ENCODE measurements at regions not wholly inside any gene's neighbourhood (a gene's known extent, or its start where the extent isn't known, plus 50 kb on each side); places are given as distances from the start of the nearest gene placed in this dataset.

DNA sequence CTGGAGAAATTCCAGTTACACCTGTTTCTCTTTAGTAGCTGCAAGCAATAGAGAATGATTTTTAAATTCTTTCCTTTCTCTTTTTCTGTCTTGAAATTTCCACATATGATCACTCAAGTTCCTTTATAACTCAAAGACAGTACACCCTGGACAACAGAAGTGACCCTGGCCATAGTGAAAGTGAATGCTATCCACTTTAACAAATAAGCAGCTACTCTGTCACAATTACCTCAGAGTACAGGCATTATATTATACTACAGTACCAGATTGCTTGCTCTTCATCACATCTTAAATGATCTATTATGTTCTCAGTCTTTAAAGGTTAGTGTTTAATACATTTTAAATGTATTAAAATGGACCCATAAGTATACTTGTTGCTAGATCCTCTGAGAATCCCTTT, 136.2 kb downstream of the KLF12 start:
- no peak for DNase-seq

DNA sequence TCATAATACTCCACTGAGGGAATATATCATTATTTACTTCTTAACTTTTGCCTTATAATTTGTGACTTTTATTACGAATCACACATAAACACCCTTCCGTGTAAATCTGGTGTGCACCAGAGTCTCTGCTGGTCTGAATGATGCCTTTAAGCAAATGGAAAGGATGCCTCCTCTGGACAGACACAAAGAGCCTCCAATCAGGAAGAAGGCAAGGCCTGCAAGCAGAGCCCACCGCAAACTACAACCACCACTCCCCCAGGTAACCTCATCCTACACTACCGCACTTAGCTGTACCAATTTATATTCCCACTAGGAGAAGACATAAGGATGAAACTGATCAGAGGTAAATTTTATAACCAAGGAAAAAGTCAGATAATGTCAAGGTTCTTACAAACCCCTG, 137.6 kb downstream of the KLF12 start:
- DNase-seq: no peak

DNA sequence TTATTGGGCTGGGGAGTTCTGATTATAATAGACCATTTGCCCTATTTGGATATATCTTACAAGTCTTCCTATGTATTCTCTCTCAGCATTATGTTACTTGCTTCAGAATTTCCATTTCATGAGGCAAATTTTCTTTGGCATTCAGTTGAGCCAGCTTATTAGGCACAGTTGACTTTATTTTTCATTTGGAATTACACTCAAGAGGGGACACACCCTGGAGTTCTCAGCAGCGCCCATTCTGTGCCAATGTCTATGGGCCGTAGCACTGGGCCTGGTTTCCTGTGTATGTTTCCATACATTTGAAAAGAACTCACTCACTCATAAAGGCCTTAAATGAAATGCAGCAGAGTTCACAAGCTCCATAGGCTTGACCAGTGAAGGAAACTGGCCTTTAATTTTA, 138.5 kb downstream of the KLF12 start:
- no peak for DNase-seq

DNA sequence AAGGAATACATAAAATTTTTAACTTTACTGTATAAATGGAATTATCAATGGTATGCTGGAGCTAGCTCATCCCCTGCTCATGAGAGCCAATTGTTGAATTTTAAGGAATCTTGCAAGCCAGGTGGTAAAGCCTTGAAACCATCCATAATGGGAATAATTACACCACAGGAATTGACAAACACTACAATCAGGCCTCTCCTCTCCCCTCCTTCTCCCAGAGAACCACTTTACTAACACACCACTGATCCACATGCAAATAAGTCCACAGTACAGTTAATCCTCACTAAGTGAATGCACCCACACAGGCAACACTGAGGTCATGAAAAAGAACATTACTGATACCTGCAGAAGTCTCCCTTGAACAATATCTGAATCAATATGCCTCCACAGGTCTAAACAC, 140.5 kb downstream of the KLF12 start:
- DNase-seq: no peak

DNA sequence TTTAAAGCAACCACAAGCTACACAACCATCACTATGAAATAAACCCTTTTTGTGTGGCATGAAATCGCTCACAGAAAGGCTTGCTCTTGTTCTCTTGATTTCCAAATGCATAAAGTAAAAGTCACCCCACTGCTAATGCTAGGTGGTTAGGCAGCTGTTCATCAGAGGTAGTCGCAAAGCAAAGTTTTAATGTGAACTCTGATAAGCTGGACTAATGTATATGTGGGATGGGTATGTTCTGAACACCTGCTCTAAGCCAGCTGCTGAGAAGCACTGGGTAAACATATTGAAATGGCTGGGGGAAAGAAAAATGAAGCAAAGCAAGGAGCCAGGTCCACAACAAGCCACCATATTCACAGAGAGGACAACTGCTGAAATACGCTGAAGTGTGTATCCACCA, 142.3 kb downstream of the KLF12 start:
- peak; percentile 70 for DNase-seq

DNA sequence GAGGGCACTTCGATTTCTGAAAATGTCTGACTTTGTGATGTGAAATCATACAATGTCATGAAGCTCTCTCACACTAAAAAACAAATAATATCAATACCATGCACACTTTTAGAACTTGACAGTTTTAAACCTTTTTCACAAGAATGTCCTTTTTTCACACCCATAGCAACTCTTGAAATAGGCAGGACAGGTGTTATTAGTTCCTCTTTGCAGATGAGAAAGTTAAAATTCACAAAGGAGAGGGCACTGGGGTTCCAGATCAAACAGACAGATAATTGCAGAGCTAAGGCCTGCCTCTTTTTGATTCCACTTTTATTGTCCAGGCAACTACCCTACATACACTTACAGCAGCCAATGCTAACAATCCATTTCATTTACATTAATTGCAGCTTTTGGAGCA, 142.8 kb downstream of the KLF12 start:
- no peak for DNase-seq

DNA sequence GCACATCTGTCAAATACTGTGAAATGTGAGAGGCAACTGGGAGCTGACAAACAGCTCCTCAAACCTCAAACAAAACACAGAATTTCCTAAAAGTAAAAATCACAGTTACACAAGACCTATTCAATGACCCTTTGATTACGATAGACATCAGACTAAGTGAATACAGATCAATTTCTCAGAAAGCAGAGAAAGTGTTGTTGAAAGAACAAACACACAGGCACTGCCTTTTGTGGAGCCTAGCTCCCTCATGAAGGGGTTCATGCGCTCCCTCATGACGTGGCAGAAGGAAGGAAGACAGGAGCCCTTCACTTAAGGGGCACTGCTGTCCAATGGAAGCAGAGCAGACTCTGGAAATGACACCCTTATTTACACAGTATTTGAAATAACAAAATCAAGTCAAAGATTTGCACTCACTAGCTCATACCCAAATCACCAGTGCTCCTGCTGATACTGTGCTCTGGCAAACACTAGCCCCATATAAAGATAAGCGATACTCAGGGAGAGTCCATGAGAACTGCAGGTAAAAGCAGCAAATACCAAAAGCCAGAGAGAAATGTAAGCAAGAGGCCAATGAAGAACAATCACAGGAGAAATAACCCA, 144.9 kb downstream of the KLF12 start:
- DNase-seq: no peak

DNA sequence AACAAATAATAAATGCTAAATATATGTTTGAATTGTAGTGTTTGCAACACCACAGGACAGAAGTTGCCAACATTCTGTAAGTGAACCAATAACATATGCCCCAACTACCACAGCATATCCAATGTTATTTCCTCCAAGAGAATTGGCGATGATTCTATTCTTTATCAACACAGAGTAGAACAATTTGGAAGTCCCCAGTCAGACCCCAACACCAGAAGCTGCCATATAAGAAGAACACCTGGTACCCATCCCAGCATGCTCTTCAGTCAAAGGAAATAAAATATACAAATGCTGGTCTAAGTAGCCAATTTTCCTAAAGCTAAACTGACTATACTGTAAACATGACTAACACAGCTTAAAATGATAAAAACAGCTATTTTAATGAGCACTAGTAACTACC, 145.7 kb downstream of the KLF12 start:
- DNase-seq: no peak

DNA sequence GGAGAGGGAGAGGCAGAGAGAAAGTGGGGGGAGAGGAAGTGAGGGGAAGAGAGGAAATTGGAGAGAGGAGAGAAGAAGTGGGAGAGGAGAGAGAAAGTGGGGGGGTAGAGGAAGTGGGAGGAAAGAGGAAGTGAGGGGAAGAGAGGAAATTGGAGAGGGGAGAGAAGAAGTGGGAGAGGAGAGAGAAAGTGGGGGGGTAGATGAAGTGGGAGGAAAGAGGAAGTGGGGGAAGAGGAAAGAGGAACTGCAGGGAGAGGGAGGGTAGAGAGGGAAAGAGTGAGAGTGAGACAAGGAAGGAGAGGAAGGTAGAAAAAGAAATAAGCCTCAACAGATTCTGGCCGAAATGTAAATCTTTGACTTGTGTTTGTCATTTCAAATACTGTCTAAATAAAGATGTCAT, 146.6 kb downstream of the KLF12 start:
- no peak for DNase-seq

DNA sequence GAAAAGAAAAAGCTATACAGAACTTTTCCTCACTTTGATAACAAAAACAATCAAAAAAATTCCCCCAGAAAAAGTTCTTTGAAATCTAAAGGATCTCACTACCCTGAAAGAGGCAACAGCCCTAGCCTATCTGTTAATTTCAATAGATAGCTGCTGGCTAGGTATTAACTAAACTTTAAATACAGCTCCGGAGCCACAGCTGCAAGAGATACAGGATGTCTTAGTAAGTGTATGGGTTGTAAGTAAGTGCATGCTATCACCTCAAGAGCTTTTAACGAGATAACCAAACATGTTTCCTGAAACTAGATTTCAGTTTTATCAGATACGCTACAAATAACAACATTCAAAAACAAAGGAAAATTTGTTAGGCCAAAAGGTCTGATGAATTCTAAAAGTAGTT, 148.4 kb downstream of the KLF12 start:
- DNase-seq: no peak

DNA sequence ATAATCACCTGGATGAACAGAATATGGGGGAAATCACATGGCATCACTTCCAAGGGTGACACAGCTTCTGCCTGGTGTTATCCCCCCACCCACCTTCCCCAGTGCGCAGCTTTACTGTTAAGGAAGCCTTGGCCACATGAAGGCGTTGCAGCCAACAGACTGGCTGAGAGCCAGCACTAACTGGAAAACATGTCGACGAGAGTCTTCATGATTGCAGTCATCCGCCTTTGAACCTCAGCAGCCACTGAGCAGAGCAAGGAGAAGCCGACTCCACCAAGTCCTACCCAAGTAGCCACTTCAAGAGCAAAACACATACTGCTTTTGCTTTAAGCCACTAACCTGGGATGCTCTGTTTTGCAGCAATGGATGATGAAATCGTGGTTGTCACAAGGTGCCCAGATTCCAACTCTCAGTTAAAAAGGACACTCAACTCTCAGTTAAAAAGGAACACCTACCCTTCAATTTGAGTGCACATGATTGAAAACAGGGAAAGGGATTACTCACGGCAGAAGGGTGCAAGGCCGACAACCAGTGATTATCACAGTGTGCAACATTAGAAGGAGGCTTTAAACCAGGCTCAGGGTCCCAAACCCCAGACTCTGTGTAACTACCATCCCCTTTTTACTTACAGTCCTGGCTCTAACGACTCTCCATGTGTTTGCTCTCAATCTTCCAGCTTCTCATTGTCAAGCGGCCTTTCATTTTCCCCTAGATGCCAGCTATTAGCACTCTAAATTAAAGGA, 149.1 kb downstream of the KLF12 start:
- no peak for DNase-seq

DNA sequence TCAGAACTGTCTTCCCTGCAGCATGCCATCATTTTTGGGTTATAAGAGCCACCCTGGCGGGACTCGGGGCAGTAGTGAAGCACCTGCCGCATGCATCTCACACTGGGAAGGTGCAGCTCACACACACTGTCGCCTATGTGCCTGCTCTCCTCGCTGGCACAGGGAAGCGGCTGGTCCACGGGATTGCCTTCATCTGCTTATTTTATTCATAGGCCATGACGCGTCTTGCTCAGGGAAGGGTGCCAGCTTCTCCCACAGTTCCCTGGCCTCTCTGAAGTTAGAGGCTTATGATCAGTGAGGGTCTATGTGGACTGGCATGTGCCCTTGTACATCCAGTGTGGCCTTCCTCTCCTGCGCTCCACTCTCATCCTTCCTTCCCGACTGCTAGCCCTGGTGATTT, 150.0 kb downstream of the KLF12 start:
- no peak for DNase-seq

DNA sequence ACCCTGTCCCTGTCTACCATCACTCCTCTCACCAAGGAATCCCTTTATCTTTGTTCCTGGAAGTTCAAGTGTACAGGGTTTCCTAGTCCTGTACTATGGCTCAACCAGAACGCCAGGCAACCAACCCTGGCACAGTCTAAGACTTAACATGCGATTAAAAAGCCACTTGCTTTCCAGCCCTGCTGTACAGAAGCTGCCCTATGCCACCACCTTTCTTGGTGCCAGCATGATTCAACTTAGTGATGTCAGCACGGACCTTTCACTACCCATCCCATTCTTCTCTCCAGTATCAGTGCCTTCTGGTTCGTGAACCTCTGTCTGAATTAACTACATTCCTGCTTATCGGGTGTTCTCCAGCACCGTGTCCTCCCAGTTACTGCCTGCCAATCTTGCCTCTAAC, 151.1 kb downstream of the KLF12 start:
- no peak for DNase-seq

DNA sequence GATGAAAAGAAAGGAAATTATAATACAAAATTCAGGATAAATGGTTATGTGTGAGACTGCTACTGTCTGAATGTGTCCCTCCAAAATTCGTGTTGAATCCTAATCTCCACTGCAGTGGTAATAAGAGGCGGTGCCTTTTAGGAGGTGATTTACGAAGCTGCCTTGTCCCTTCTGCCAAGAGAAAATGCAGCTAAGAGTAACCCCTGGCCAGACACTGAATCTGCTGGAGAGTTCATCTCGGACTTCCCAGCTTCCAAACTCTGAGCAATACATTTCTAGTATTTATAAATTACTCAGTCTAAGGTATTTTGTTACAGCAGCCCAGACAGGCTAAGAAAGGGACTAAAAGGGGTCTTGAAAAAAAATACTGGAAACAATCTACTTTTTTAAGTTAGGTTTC, 152.6 kb downstream of the KLF12 start:
- no peak for DNase-seq

DNA sequence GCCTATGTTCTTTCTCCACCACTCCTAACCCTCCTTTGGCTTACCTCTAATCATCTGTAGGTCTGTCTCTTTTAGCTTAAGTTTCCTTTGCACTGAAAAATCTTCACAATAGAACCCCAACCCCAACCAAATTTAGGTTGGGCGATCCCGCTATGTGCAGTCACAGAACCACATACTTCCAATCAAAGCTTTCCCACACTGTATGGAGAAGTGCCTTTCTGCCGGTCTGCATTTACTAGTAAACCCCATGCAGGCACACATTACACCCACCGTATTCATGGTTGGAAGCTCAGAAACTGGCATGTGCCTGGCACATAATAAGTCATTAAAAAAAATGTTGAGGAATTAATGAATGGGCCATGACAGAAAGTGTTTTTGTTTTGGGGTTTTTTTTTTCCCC, 158.4 kb downstream of the KLF12 start:
- DNase-seq: no peak

DNA sequence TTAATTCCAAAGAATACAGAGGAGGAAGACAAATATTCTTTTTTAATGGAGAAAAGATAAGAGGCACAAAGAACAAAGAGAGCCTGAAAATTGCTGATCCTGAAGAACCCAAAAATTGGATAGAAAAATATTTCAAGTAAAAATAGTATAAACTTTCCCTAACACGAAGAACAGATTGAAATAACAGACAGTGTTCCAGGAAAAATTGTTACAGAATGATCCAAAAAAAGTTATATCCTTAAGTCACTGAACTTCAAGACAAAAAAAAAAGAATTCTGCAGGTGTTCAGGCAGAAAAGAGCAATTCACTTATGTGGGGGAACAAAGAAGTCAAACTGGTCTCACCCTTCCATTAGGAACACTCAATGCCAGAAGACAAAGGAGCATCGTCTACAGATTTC, 160.2 kb downstream of the KLF12 start:
- no peak for DNase-seq

DNA sequence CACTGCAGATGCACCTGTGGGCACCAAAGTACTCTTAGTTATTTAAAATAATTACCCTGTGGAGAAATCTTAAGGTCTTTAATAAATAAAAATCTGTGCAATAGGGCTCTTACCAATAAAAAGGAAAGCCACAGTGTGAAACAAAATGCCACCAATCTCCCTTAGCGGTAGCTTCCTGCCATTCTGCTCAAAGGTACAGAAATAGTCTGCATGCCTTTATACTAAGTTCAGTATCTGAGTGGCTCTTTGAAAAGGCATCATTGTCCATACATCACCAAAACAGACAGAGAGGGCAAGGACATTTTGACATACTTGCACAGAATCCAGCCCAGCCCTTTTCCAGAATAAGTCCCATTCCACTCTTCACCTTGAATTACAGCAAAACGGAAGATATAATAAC, 161.0 kb downstream of the KLF12 start:
- no peak for DNase-seq

DNA sequence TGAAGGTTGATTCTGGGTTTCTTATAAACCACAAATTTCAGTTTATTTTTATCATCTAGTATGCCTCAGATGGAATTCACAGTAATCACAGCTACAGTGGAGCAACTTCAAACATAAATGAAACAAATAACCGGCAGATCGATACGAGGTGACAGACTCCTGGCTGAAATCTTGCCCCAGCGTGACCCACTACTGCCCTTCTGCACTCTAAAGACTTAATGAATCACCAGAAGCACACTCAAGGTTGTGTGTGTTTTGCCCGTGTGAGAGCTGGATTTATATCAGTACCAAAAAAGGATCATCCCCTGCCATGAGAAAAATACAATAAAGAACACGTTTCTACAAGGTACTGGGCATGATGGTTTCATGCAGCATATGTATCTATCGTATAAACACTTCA, 161.7 kb downstream of the KLF12 start:
- no peak for DNase-seq

DNA sequence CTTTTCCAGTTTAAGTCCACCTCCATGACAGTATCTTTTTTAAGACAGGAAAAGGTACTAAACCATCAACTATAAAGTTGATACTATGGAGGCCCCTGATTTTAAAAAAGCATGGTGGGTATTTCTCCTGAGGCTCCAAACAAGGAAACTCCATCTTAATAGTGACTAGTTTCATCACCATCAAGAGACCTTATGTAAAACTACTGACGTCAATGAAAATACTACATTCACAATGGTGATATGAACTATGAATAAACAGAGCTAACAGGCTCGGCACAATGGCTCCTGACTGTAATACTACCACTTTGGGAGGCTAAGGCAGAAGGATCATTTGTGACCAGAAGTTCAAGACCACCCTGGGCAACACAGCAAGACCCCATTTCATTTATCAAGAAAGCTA, 162.7 kb downstream of the KLF12 start:
- DNase-seq: no peak

DNA sequence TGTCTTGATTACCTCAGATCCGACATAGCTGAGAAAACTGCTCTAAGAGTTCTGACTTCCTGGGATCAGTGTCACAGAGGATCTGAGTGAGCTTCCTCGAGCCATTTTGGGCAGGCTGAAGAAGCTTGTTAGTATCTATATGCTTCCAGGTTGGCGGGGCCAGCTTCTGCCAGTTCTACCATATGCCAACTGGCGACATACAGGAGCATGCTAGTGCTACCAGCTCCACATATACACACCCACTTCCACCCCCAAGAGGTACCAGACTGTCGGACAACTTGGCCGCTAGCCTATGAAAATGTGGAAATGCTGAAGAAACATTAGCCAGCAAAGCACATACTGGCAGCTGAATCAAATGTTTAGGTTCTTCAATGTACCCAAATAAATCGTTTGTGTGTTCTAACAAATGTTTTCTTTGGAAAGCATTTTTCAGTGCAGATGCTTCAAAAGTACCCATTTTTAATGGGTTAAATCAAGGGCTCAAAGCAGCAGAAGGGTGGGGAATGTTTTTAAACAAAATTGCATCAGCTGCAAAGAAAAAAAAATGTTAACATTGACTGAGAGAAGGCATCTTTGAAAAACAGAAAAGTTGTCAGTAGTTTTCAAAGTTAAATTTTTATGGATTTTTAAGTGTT, 163.7 kb downstream of the KLF12 start:
- no peak for DNase-seq

DNA sequence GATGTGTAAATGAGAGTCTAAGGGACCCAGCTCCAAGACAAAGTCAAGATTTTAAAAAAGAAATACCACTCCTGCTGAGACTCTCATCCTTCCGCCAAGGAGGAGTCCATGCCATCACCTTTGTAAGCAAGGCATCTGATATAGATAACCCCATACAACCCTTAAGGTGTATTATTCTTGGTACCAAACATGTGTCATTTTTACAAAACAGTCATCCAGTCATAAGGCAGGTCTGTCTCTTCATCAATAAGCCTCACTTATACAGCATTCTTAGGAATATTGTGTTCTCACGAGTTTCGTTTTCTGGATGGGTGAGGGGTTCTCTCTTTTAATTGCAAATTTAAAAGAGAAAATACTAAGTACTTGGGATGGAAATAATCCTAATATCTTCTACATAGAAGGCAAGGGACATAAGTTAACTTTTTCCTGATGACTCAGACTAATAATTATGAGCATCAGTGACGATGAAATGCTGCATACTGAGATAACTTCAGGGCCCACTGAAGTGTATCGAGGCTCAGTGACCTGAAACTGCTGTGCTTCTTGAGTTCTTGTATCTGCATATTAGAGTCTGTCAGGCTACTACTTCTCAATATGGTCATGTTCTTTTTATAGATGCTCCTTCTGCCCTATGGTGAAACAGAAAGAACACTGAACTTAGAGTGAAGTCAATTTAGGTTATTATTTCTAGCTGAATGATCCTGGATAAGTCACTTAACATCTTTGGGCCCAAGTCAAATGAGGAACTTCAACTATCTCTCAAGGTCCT, 166.6 kb downstream of the KLF12 start:
- DNase-seq: no peak

DNA sequence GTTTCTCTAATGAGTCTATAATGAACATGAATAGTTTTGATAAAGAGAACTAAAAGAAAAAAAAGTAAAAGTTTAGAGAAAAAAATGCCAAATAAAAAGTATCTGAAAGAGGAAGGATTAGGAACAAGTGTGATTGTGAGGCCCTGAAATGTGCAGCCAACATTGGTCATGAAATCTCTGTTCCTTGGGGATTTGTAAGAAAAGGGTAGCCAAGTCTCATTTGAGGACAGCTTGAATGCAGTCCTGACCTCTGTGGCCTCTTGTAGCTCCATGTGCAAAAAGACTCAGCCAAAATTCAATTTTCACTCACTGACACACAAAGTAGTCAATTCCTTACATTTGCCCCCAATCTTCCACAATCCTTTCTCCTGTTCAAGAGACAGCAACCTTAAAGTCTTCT, 167.9 kb downstream of the KLF12 start:
- no peak for DNase-seq

DNA sequence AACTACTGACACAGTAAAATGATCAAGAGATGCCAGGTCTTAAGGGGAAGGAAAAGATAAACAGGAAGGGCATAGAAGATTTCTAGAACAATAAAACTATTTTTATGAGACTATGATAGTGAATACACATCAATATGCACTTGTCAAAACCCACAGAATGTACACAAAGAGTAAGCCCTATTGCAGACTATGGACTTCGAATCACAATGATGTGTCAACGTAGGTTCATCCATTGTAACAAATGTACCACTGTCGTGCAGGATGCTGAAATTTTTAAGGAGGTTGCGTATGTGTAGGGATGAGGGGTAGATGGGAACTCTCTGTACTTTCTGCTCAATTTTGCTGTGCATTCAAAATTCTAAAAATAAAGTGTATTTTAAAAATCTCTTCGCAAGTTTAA, 171.9 kb downstream of the KLF12 start:
- DNase-seq: no peak

DNA sequence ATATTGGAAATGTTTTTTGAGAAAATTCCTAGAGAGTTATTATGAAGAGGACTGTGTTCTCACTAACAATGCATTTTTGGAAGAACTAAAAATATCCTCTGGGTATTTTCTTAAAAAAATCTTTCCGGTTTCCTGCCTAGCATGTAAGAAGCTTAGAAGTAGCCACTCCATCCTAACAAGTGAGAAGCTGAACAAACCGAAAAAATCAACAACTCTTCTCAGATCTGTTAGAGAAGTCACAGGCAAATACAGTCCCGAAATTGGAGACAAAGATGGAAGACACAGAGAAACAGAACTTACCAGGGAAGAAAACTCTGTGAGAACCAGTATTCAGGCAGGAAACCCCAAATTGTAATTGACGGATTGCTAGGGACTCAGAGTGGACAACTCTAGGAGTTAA, 173.0 kb downstream of the KLF12 start:
- no peak for DNase-seq

Data from NCI-H1105 treated with DMSO at 0.1 percent for 48 hours (cell line).